OCI-LY3 (cell line): ENCODE measurements at regions not wholly inside any gene's neighbourhood (a gene's known extent, or its start where the extent isn't known, plus 50 kb on each side); places are given as distances from the start of the nearest gene placed in this dataset.

Experiments
- EZH2phosphoT487 ChIP-seq: fragments of 200-600 bp; shearing (Covaris generic); IDR thresholded peaks from 2 replicates; pipeline ENCODE4 v1.6.1; 2018; ENCODE audit warnings: antibody characterized with exemption, mixed run types, low read depth
- TF ChIP-seq, protein P1 (sequence below): fragments of 200-600, 300-600 bp; sonication (generic); IDR thresholded peaks from 2 replicates; pipeline ENCODE4 v1.5.1; 2014; ENCODE audit warnings: antibody characterized with exemption, low read length, low read depth

DNA sequence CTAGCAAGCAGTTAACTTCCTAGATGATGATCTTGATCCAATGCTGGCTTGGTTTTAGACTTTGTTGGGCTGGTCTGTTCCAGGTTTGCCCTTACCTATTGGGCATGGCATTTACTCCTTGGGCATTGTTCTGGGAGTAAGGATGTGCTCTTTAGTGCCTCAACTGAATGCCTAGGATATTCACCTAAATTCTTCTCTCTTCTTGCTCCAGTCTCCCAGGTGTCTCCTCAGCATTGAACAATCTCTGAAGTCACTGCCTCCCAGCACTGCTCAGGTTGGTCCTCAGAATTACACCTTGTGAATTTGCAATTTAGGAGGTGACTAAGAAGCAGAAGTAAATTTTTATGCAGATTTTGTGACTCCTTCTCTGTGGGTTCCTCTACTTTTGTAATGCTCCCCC, 307.7 kb upstream of the COL3A1 start:
- TF ChIP-seq, protein P1, sequence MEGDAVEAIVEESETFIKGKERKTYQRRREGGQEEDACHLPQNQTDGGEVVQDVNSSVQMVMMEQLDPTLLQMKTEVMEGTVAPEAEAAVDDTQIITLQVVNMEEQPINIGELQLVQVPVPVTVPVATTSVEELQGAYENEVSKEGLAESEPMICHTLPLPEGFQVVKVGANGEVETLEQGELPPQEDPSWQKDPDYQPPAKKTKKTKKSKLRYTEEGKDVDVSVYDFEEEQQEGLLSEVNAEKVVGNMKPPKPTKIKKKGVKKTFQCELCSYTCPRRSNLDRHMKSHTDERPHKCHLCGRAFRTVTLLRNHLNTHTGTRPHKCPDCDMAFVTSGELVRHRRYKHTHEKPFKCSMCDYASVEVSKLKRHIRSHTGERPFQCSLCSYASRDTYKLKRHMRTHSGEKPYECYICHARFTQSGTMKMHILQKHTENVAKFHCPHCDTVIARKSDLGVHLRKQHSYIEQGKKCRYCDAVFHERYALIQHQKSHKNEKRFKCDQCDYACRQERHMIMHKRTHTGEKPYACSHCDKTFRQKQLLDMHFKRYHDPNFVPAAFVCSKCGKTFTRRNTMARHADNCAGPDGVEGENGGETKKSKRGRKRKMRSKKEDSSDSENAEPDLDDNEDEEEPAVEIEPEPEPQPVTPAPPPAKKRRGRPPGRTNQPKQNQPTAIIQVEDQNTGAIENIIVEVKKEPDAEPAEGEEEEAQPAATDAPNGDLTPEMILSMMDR, result no peak
- no peak for TF ChIP-seq EZH2phosphoT487
